T-helper 2 cell (primary cell): ENCODE measurements at regions not wholly inside any gene's neighbourhood (a gene's known extent, or its start where the extent isn't known, plus 50 kb on each side); places are given as distances from the start of the nearest gene placed in this dataset.
"Not testable (repeated sequence)": the region's sequence is repeated elsewhere in the genome, so short reads cannot be mapped to it uniquely, and the experiment has no call there.

Source experiments
- DNase-seq, 5 experiments: peaks; one replicate each; pipeline versions ENCODE4 v3.0.0 to v3.0.0-alpha.2; 2012 to 2022

GRCh38 chr3:25957026-25957425 is 167.1 kb downstream of the OXSM start:
- DNase-seq: no peak

GRCh38 chr3:25960776-25961175 is 170.9 kb downstream of the OXSM start:
- DNase-seq: no peak

GRCh38 chr3:25962255-25962654 is 172.4 kb downstream of the OXSM start:
- no peak for DNase-seq

GRCh38 chr3:25964141-25964540 is 174.3 kb downstream of the OXSM start:
- DNase-seq: no peak

- DNase-seq: no peak
These were observed 177.5 kb downstream of the OXSM start for GRCh38 chr3:25967385-25967784.

- DNase-seq: no peak
These were observed 181.8 kb downstream of the OXSM start for GRCh38 chr3:25971736-25972135.

GRCh38 chr3:25973122-25973521 is 183.2 kb downstream of the OXSM start:
- DNase-seq: no peak

GRCh38 chr3:25982756-25983155 is 192.9 kb downstream of the OXSM start:
- no peak for DNase-seq

- no peak for DNase-seq
These were observed 195.7 kb downstream of the OXSM start for GRCh38 chr3:25985621-25986020.

GRCh38 chr3:25992606-25993005 is 202.7 kb downstream of the OXSM start:
- DNase-seq: no peak

- DNase-seq: no peak
These were observed 214.3 kb downstream of the OXSM start for GRCh38 chr3:26004172-26004571.

GRCh38 chr3:26011276-26011675 is 221.4 kb downstream of the OXSM start:
- no peak for DNase-seq

GRCh38 chr3:26012241-26012745 is 222.4 kb downstream of the OXSM start:
- DNase-seq: no peak

- no peak for DNase-seq
These were observed 225.9 kb downstream of the OXSM start for GRCh38 chr3:26015752-26016151.

- no peak for DNase-seq
These were observed 229.0 kb downstream of the OXSM start for GRCh38 chr3:26018889-26019288.

- not testable (repeated sequence) for DNase-seq
These were observed 234.3 kb downstream of the OXSM start for GRCh38 chr3:26024206-26024605.

GRCh38 chr3:26029321-26029720 is 239.4 kb downstream of the OXSM start:
- no peak for DNase-seq

GRCh38 chr3:26042126-26042525 is 252.2 kb downstream of the OXSM start:
- not testable (repeated sequence) for DNase-seq

GRCh38 chr3:26049951-26050350 is 260.1 kb downstream of the OXSM start:
- DNase-seq: no peak

- DNase-seq: no peak
These were observed 260.9 kb downstream of the OXSM start for GRCh38 chr3:26050776-26051175.

GRCh38 chr3:26058901-26059321 is 269.0 kb downstream of the OXSM start:
- DNase-seq: no peak

GRCh38 chr3:26061947-26062346 is 272.1 kb downstream of the OXSM start:
- DNase-seq: no peak

GRCh38 chr3:26064297-26064696 is 274.4 kb downstream of the OXSM start:
- DNase-seq: no peak

GRCh38 chr3:26068890-26069289 is 279.0 kb downstream of the OXSM start:
- DNase-seq: no peak

GRCh38 chr3:26070854-26071253 is 281.0 kb downstream of the OXSM start:
- DNase-seq: no peak

- no peak for DNase-seq
These were observed 284.2 kb downstream of the OXSM start for GRCh38 chr3:26074080-26074479.
